Natural killer cell (primary cell): ENCODE measurements at regions not wholly inside any gene's neighbourhood (a gene's known extent, or its start where the extent isn't known, plus 50 kb on each side); places are given as distances from the start of the nearest gene placed in this dataset.

Experiments
- ATAC-seq, 3 donors: fragments of 150-1000 bp in 2 of 3; fragments of 200-7000 bp in 1 of 3; cut with Tn5 transposase; 1 replicate in 1 of 3; 2 replicates in 2 of 3; pipeline ENCODE4 v1.10.0; 2021; ENCODE audit warnings: mild to moderate bottlenecking in 2 of 3, moderate library complexity in 2 of 3
- DNase-seq, 2 donors: peaks; one replicate each; pipeline versions ENCODE4 v3.0.0 to v3.0.0-alpha.2; 2013 to 2021; ENCODE audit warnings: mixed read lengths in 1 of 2
- H3K27ac ChIP-seq: one replicate; pipeline ENCODE4 v1.5.1; 2013; ENCODE audit warnings: mild to moderate bottlenecking, low read length
- H3K27me3 ChIP-seq: one replicate; pipeline ENCODE4 v1.6.1; 2013; ENCODE audit warnings: low read length; ENCODE audit not compliant: control insufficient read depth, insufficient read depth
- H3K36me3 ChIP-seq: one replicate; pipeline ENCODE4 v1.6.1; 2013; ENCODE audit warnings: low read length; ENCODE audit not compliant: control insufficient read depth, insufficient read depth
- H3K4me1 ChIP-seq: one replicate; pipeline ENCODE4 v1.6.1; 2013; ENCODE audit warnings: low read length; ENCODE audit not compliant: control insufficient read depth, insufficient read depth
- H3K4me3 ChIP-seq: one replicate; pipeline ENCODE4 v1.5.1; 2013; ENCODE audit warnings: low read length
- H3K9me3 ChIP-seq: one replicate; pipeline ENCODE4 v1.6.1; 2013; ENCODE audit warnings: low read length; ENCODE audit not compliant: control insufficient read depth, insufficient read depth
- H3K27ac Mint-ChIP-seq, 2 donors: one replicate each; pipeline ENCODE4 v1.8.0; 2022; ENCODE audit warnings: mild to moderate bottlenecking in 2 of 2, mixed read lengths in 2 of 2, moderate library complexity in 1 of 2
- H3K27me3 Mint-ChIP-seq, 2 donors: one replicate each; pipeline ENCODE4 v1.8.0; 2022; ENCODE audit warnings: low read depth in 2 of 2, mixed read lengths in 2 of 2
- H3K36me3 Mint-ChIP-seq: one replicate; pipeline ENCODE4 v1.8.0; 2022; ENCODE audit warnings: mixed read lengths
- H3K4me1 Mint-ChIP-seq, 2 donors: one replicate each; pipeline ENCODE4 v1.8.0; 2022; ENCODE audit warnings: mixed read lengths in 2 of 2
- H3K4me3 Mint-ChIP-seq: one replicate; pipeline ENCODE4 v1.8.0; 2022; ENCODE audit warnings: mild to moderate bottlenecking, moderate library complexity, mixed read lengths
- H3K9me3 Mint-ChIP-seq, 2 donors: one replicate each; pipeline ENCODE4 v1.8.0; 2022; ENCODE audit warnings: mixed read lengths in 2 of 2
- WGBS: methylation state at CpG from one replicate; pipeline ENCODE4 v1.1.7; 2013; ENCODE audit warnings: missing lambda C conversion rate; ENCODE audit not compliant: insufficient coverage; 5-methylcytosine and 5-hydroxymethylcytosine counted together
- intact Hi-C: fragments of 100-400 bp; cut with micrococcal nuclease; formaldehyde crosslinking; loops from one replicate; pipeline ENCODE4 v1.14.2; 2022
- TF ChIP-seq, protein P1 (sequence below): fragments of 200-600 bp; IDR thresholded peaks from one replicate; pipeline ENCODE4 v1.8.0; 2022; ENCODE audit warnings: antibody characterized with exemption

DNA sequence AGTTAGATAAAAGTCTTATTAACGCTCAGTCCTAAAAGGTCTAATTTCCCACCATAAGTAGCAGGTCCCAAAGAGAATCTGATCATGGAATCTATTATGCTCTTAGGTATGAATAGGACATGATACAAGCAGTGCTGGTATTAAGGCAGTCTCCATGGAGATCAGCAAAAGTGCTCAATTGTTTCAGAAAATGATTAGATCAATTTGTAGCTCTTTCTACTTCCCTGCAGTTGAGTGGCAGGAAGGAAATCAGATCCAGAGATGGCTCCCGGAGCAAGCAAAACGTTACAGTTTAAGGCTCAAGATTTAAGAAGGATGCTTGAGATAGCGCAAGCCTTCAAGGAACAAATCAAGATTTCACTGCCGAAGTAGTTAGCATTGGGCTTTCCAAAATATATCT, 205.7 kb downstream of the DRD1 start:
- Histone ChIP-seq H3K27me3 (no peaks in the 10 kb centered on the region), H3K27ac (no peak overlapping the region), H3K9me3 (no peaks in the 10 kb centered on the region), H3K4me1 (no peaks in the 10 kb centered on the region), H3K4me3 (no peak overlapping the region), H3K36me3 (no peaks in the 10 kb centered on the region)
- Mint-ChIP-seq H3K36me3 (no peaks in the 10 kb centered on the region), H3K27me3 (peaks cover 0 to under 1% of the 10 kb centered on the region in 2 donors), H3K4me1 (no peaks in the 10 kb centered on the region), H3K27ac (no peak overlapping the region), H3K9me3 (no peaks in the 10 kb centered on the region), H3K4me3 (no peak overlapping the region)
- TF ChIP-seq, protein P1, sequence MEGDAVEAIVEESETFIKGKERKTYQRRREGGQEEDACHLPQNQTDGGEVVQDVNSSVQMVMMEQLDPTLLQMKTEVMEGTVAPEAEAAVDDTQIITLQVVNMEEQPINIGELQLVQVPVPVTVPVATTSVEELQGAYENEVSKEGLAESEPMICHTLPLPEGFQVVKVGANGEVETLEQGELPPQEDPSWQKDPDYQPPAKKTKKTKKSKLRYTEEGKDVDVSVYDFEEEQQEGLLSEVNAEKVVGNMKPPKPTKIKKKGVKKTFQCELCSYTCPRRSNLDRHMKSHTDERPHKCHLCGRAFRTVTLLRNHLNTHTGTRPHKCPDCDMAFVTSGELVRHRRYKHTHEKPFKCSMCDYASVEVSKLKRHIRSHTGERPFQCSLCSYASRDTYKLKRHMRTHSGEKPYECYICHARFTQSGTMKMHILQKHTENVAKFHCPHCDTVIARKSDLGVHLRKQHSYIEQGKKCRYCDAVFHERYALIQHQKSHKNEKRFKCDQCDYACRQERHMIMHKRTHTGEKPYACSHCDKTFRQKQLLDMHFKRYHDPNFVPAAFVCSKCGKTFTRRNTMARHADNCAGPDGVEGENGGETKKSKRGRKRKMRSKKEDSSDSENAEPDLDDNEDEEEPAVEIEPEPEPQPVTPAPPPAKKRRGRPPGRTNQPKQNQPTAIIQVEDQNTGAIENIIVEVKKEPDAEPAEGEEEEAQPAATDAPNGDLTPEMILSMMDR = no peak
- intact Hi-C loops = no loop called here
- ATAC-seq (no peak), DNase-seq (no peak)
- 51% methylated on average over 4 of the region's 5 CpGs for WGBS

- H3K4me1 Mint-ChIP-seq = no peaks in the 10 kb centered on the region
- Histone ChIP-seq H3K9me3 (no peaks in the 10 kb centered on the region), H3K4me3 (no peak overlapping the region), H3K27me3 (no peaks in the 10 kb centered on the region), H3K4me1 (no peaks in the 10 kb centered on the region), H3K36me3 (no peaks in the 10 kb centered on the region), H3K27ac (no peak overlapping the region)
- WGBS = 87% methylated on average over 6 of the region's 6 CpGs
- H3K27ac Mint-ChIP-seq = no peak overlapping the region
- DNase-seq (no peak), ATAC-seq (no peak)
- H3K36me3 Mint-ChIP-seq = no peaks in the 10 kb centered on the region
- intact Hi-C loops = no loop called here
- H3K4me3 Mint-ChIP-seq = no peak overlapping the region
- H3K9me3 Mint-ChIP-seq = no peaks in the 10 kb centered on the region
- peaks cover 0 to 9% of the 10 kb centered on the region in 2 donors for H3K27me3 Mint-ChIP-seq
- TF ChIP-seq, protein P1 = no peak
Observed at GRCh38 chr5:175236176-175236575, 207.8 kb downstream of the DRD1 start.

- Histone ChIP-seq H3K4me3 (no peak overlapping the region), H3K4me1 (no peaks in the 10 kb centered on the region), H3K9me3 (no peaks in the 10 kb centered on the region), H3K36me3 (no peaks in the 10 kb centered on the region), H3K27me3 (no peaks in the 10 kb centered on the region), H3K27ac (no peak overlapping the region)
- H3K36me3 Mint-ChIP-seq = no peaks in the 10 kb centered on the region
- peaks cover 0 to 9% of the 10 kb centered on the region in 2 donors for H3K27me3 Mint-ChIP-seq
- intact Hi-C loops = no loop called here
- TF ChIP-seq, protein P1 = no peak
- 76% methylated on average over 9 of the region's 9 CpGs for WGBS
- no peak for DNase-seq
- H3K9me3 Mint-ChIP-seq = no peaks in the 10 kb centered on the region
- H3K4me1 Mint-ChIP-seq = no peaks in the 10 kb centered on the region
- ATAC-seq = no peak
- H3K27ac Mint-ChIP-seq = no peak overlapping the region
- no peak overlapping the region for H3K4me3 Mint-ChIP-seq
Observed at GRCh38 chr5:175235251-175235960, 208.6 kb downstream of the DRD1 start.

DNA sequence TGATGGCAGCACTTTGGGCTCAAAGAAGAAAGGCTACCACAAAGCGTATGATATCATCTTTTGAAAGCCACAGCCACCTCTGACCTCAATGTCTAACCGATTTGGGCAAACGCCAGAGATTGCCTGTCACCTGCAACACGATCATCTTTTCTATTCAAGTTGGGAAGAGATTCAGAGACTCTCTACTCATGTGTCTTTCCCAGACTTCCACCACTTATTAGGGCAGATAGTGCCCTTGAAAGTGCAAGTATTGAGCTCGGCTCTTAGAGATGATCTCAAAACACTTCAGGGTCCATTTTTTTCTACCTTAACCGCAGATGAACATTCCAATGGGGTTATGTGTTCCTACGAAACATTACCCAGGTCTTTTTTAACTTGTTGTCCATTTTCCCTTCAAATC, 213.7 kb downstream of the DRD1 start:
- ATAC-seq = no peak
- H3K4me3 Mint-ChIP-seq = no peak overlapping the region
- H3K4me3 ChIP-seq = no peak overlapping the region
- WGBS = 71% methylated on average over 7 of the region's 7 CpGs
- H3K36me3 Mint-ChIP-seq = no peaks in the 10 kb centered on the region
- H3K4me1 ChIP-seq = no peaks in the 10 kb centered on the region
- TF ChIP-seq, protein P1 = no peak
- no peaks in the 10 kb centered on the region for H3K4me1 Mint-ChIP-seq
- intact Hi-C loops = no loop called here
- no peak overlapping the region for H3K27ac Mint-ChIP-seq
- H3K27me3 Mint-ChIP-seq = peaks cover 0 to 11% of the 10 kb centered on the region in 2 donors
- no peaks in the 10 kb centered on the region for H3K9me3 Mint-ChIP-seq
- H3K9me3 ChIP-seq = no peaks in the 10 kb centered on the region
- H3K36me3 ChIP-seq = no peaks in the 10 kb centered on the region
- H3K27me3 ChIP-seq = no peaks in the 10 kb centered on the region
- DNase-seq = no peak
- no peak overlapping the region for H3K27ac ChIP-seq
